ENCODE measurements at regions not wholly inside any gene's neighbourhood (a gene's known extent, or its start where the extent isn't known, plus 50 kb on each side); places are given as distances from the start of the nearest gene placed in this dataset.

GRCh38 chr13:103276775-103277498, 210.7 kb upstream of the SLC10A2 start:
- Histone ChIP-seq H3K9me3 (no peaks in the 10 kb centered on the region), H3K4me3 (no peak overlapping the region), H3K36me3 (no peaks in the 10 kb centered on the region), H3K4me1 (no peaks in the 10 kb centered on the region), H3K27me3 (no peaks in the 10 kb centered on the region), H3K27ac (no peak overlapping the region)
- intact Hi-C loops (cut with DNase I) = no loop called here
- WGBS, 2 donors = 81 to 93% methylated on average over 8 of the region's 8 CpGs
- DNase-seq = no peak
- no peak for TF ChIP-seq CTCF (IDR thresholded peaks at IDR 0.05)
- no peak for TF ChIP-seq POLR2A (IDR thresholded peaks at IDR 0.05)
- TF ChIP-seq EP300 (IDR thresholded peaks at IDR 0.05) = no peak
- no peak for TF ChIP-seq POLR2AphosphoS5 (IDR thresholded peaks at IDR 0.05)

GRCh38 chr13:103275722-103276121, 209.5 kb upstream of the SLC10A2 start:
- H3K4me3 ChIP-seq = no peak overlapping the region
- H3K9me3 ChIP-seq = no peaks in the 10 kb centered on the region
- intact Hi-C loops (cut with DNase I) = no loop called here
- DNase-seq = no peak
- TF ChIP-seq CTCF (IDR thresholded peaks at IDR 0.05) (no peak), POLR2A (IDR thresholded peaks at IDR 0.05) (no peak), EP300 (IDR thresholded peaks at IDR 0.05) (no peak), POLR2AphosphoS5 (IDR thresholded peaks at IDR 0.05) (no peak)
- no peak overlapping the region for H3K27ac ChIP-seq
- H3K4me1 ChIP-seq = no peaks in the 10 kb centered on the region
- WGBS, 2 donors = 91 to 95% methylated on average over 4 of the region's 4 CpGs
- no peaks in the 10 kb centered on the region for H3K36me3 ChIP-seq
- H3K27me3 ChIP-seq = no peaks in the 10 kb centered on the region

GRCh38 chr13:103275081-103275480, 208.9 kb upstream of the SLC10A2 start:
- WGBS, 2 donors = 57 to 80% methylated on average over 2 of the region's 2 CpGs
- intact Hi-C loops (cut with DNase I) = no loop called here
- Histone ChIP-seq H3K4me3 (no peak overlapping the region), H3K27ac (no peak overlapping the region), H3K9me3 (no peaks in the 10 kb centered on the region), H3K36me3 (no peaks in the 10 kb centered on the region), H3K4me1 (no peaks in the 10 kb centered on the region), H3K27me3 (no peaks in the 10 kb centered on the region)
- TF ChIP-seq POLR2AphosphoS5 (IDR thresholded peaks at IDR 0.05) (no peak), POLR2A (IDR thresholded peaks at IDR 0.05) (no peak), CTCF (IDR thresholded peaks at IDR 0.05) (no peak), EP300 (IDR thresholded peaks at IDR 0.05) (no peak)
- DNase-seq = no peak

GRCh38 chr13:103273825-103274224, 207.6 kb upstream of the SLC10A2 start:
- H3K27ac ChIP-seq = no peak overlapping the region
- TF ChIP-seq POLR2A (IDR thresholded peaks at IDR 0.05) = no peak
- TF ChIP-seq EP300 (IDR thresholded peaks at IDR 0.05) = no peak
- TF ChIP-seq POLR2AphosphoS5 (IDR thresholded peaks at IDR 0.05) = no peak
- no peak for TF ChIP-seq CTCF (IDR thresholded peaks at IDR 0.05)

GRCh38 chr13:103272770-103273169, 206.6 kb upstream of the SLC10A2 start:
- H3K27ac ChIP-seq = no peak overlapping the region
- TF ChIP-seq POLR2A (IDR thresholded peaks at IDR 0.05) (no peak), POLR2AphosphoS5 (IDR thresholded peaks at IDR 0.05) (no peak), CTCF (IDR thresholded peaks at IDR 0.05) (no peak), EP300 (IDR thresholded peaks at IDR 0.05) (no peak)
- H3K4me1 ChIP-seq = no peaks in the 10 kb centered on the region
- H3K36me3 ChIP-seq = no peaks in the 10 kb centered on the region
- no peak for DNase-seq
- 56 to 88% methylated on average over 2 of the region's 2 CpGs for WGBS, 2 donors
- no peak overlapping the region for H3K4me3 ChIP-seq
- H3K27me3 ChIP-seq = no peaks in the 10 kb centered on the region
- intact Hi-C loops (cut with DNase I) = no loop called here
- no peaks in the 10 kb centered on the region for H3K9me3 ChIP-seq

More at GRCh38 chr13:103273825-103274224, 207.6 kb upstream of the SLC10A2 start:
- no peaks in the 10 kb centered on the region for H3K9me3 ChIP-seq
- no peak for DNase-seq
- no peaks in the 10 kb centered on the region for H3K4me1 ChIP-seq
- no peak overlapping the region for H3K4me3 ChIP-seq
- no peaks in the 10 kb centered on the region for H3K27me3 ChIP-seq
- no peaks in the 10 kb centered on the region for H3K36me3 ChIP-seq
- intact Hi-C loops (cut with DNase I) = no loop called here
